SK-N-MC (cell line): ENCODE measurements at regions not wholly inside any gene's neighbourhood (a gene's known extent, or its start where the extent isn't known, plus 50 kb on each side); places are given as distances from the start of the nearest gene placed in this dataset.

ENCODE experiments used
- EZH2 ChIP-seq: fragments of 200-600 bp; sonication (generic); IDR thresholded peaks from one replicate; pipeline ENCODE4 v1.6.1; 2017; ENCODE audit warnings: antibody characterized with exemption
- FOXP2 ChIP-seq: optimal IDR thresholded peaks from 2 replicates; pipeline ENCODE3; 2011; ENCODE audit warnings: mild to moderate bottlenecking, moderate library complexity; ENCODE audit not compliant: insufficient read depth; ENCODE audit errors: extremely low read length, control extremely low read depth
- POLR2AphosphoS5 ChIP-seq: IDR thresholded peaks from 2 replicates; pipeline ENCODE4 v1.6.1; 2012; ENCODE audit warnings: mild to moderate bottlenecking, low read depth, low read length, borderline replicate concordance

DNA sequence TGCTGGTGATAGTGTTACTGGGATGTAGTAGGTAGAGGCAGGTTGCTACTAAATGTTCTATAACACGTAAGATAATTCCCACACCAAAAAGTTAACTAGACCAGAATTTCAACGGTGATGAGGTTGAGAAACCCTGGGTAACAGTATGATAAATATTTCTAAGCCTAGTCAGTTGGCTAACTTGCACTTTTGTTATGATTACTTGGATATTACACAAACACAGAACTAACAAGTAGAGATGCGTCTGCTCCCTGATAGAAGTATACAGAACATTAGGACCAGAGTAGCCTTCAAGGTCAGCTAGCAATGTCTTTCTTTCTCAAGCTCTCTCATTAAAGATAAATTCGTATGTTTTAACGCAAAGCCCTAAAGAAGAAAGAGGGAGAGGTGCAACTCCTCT lies 86.2 kb upstream of the FZD8 start:
- TF ChIP-seq POLR2AphosphoS5, result no peak
- no peak for TF ChIP-seq EZH2
- no peak for TF ChIP-seq FOXP2
